NOMO-1 (cell line): ENCODE measurements at regions not wholly inside any gene's neighbourhood (a gene's known extent, or its start where the extent isn't known, plus 50 kb on each side); places are given as distances from the start of the nearest gene placed in this dataset.
"Not testable (repeated sequence)": the region's sequence is repeated elsewhere in the genome, so short reads cannot be mapped to it uniquely, and the experiment has no call there.

Experiments
- DNase-seq, 2 experiments: peaks; one replicate each; lab custom pipeline; 2025; ENCODE audit not compliant: unreplicated experiment in 2 of 2; lab: John Stamatoyannopoulos, UW

DNA sequence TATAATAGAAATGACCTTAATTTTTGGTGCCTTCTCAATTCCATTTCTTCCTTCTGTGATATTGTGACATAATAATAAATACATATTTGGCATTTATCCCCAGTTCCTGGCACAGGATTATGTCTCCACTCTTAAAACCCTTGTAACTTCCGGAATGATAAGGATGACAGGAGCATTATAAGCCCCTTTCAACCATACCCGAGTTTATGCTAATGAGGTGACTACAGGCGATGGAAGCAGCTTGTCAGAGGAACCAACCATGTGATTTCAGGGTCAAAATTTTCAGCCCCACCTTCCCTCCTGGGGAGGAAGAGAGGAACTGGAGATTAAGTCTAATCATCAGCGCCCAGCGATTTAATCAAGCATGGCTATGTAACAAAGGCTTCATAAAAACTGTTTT lies 528.5 kb upstream of the CRIM1 start:
- DNase-seq, result no peak

DNA sequence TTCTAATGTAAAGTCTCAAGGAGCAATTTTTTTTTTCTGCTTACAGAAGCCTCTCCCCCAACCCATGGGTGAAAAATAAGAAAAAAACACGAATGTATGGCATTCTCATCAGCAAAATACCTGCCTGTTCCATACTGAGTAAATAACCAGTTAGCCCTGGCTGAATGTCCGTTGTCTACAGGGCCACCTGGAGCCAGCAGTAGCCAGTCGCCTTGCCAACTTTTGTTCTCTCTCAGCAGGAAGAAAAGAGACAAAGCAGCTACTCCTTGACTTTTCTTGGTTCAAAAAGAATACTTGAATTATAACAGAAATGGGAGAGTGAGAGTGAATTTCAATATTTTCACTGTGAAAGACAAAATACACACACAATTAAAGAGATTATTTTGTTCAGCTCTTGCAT lies 532.9 kb upstream of the CRIM1 start:
- DNase-seq, result no peak

GRCh38 chr2:35821675-35822074 lies 533.9 kb upstream of the CRIM1 start:
- DNase-seq, result no peak

- DNase-seq, result no peak
Measured at GRCh38 chr2:35820391-35820790, 535.2 kb upstream of the CRIM1 start.

DNA sequence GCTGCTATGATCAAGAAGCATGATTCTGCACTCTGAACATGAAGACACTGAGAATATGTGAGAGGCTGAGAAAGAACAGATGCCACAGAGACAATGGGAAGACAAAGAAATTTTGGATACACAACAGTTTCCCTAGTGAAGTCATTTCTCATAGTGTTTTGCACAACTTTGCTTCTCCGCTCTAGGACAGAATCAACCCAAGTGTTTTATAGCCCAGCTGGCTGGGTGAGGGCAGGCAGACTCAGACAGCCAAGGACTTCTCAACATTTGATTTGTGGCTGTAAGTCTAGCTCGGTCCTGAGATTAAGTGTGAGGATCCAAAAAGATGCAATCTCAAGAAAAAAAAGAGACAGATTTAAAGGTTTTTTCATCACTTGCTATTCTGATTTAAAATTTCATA lies 536.5 kb upstream of the CRIM1 start:
- no peak for DNase-seq

DNA sequence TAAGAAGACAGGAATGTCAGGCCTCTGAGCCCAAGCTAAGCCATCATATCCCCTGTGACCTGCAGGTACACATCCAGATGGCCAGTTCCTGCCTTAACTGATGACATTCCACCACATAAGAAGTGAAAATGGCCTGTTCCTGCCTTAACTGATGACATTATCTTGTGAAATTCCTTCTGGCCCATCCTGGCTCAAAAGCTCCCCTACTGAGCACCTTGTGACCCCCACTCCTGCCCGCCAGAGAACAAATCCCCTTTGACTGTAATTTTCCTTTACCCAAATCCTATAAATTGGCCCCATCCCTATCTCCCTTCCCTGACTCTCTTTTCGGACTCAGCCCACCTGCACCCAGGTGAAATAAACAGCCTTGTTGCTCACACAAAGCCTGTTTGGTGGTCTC lies 537.2 kb upstream of the CRIM1 start:
- DNase-seq, result not testable (repeated sequence)

- DNase-seq, result not testable (repeated sequence)
Measured at GRCh38 chr2:35814597-35814996, 541.0 kb upstream of the CRIM1 start.

GRCh38 chr2:35803126-35803525 lies 552.5 kb upstream of the CRIM1 start:
- no peak for DNase-seq

DNA sequence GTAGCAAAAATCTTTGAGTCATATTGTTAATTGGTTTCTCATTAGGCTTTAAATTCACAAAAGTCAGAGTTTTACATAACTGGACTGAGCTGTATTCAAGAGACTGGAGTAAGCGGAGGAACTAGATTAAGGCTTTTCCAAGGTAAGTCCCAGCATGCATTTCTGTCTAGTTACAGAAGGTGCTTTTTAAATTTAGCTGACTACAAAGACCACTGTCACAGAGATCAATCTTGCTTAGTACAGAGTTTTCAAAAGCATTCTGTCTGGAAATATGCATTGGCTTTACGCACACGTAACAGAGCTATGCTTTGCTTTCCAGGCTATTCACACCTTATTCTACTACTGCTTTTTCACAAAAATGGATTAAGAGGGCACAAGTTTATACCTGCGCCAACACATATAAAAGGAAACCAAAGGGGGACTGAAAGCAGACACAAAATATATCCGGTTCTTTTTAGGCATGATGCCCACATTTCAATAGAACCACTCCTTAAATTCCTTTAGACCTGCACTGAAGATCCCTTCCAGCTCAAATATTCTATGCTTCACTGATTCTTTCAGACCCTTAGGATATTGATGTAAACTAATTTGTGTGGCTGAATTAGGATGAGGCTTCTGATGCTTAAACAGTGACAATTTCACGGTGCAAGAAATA lies 560.7 kb upstream of the CRIM1 start:
- DNase-seq, result no peak

- no peak for DNase-seq
Measured at GRCh38 chr2:35790292-35790691, 565.3 kb upstream of the CRIM1 start.

DNA sequence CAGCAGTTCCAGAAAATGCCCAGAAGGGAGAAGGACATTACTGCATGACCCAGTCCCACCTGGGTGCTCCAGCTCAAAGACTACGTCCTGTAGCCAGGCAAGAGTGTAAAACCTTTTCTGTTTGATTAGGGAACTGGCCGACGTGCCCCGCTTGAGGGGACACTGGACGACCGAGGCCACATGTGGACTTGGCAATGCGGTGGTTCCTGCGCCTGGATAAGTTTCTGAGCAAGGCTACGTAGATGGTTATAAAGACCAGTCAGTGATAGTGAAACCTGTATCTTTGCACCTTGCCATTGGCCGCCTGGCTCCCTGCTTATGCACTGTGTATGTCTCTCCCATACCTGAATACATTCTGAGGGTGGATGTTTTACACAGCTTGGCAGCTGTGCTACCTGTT lies 567.0 kb upstream of the CRIM1 start:
- no peak for DNase-seq

GRCh38 chr2:35787302-35788031 lies 568.1 kb upstream of the CRIM1 start:
- DNase-seq, result no peak

DNA sequence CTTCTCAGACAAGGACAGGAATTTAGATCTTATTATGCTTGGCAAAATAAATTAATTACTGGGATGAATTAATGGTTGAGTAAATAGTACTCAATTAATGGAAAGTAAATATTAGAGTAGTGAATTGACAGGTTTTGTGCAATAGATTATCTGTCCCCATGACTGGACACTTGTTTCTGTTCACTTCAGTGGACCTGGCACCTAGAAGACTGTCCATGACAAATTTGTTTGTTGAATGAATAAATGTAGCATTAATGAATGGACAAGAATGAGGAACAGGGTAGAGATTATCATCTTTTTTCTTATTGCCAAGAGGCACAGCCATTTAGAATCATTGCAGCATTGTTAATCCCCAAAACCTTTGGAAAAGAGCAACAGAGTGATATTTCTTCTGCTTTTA lies 570.0 kb upstream of the CRIM1 start:
- no peak for DNase-seq

DNA sequence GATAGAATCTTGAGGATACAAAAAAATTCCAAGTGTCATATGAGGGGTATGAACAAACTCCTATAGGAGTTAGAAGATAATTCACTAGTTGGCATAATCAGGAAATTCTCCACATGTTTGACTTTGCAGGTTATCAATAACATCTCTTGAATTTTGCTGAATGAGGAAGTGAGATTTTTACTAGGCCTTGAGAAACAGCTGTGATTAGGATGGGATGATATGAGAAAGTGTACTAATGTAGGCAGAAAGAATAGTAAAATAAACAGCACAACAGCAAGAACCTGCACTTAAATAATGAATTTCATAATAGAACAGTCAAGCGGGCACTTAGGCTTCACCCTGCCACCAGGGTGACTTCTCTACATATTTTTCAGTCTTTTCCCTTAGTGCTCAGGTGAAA lies 570.8 kb upstream of the CRIM1 start:
- DNase-seq, result no peak

- DNase-seq, result no peak
Measured at GRCh38 chr2:35783723-35784122, 571.9 kb upstream of the CRIM1 start.

GRCh38 chr2:35741556-35741955 lies 614.0 kb upstream of the CRIM1 start:
- no peak for DNase-seq

GRCh38 chr2:35731674-35732073 lies 623.9 kb upstream of the CRIM1 start:
- DNase-seq, result no peak

- DNase-seq, result no peak
Measured at GRCh38 chr2:35714883-35715282, 640.7 kb upstream of the CRIM1 start.

GRCh38 chr2:35708411-35708923 lies 647.1 kb upstream of the CRIM1 start:
- DNase-seq, result no peak

- DNase-seq, result no peak
Measured at GRCh38 chr2:35688309-35688708, 667.3 kb upstream of the CRIM1 start.

DNA sequence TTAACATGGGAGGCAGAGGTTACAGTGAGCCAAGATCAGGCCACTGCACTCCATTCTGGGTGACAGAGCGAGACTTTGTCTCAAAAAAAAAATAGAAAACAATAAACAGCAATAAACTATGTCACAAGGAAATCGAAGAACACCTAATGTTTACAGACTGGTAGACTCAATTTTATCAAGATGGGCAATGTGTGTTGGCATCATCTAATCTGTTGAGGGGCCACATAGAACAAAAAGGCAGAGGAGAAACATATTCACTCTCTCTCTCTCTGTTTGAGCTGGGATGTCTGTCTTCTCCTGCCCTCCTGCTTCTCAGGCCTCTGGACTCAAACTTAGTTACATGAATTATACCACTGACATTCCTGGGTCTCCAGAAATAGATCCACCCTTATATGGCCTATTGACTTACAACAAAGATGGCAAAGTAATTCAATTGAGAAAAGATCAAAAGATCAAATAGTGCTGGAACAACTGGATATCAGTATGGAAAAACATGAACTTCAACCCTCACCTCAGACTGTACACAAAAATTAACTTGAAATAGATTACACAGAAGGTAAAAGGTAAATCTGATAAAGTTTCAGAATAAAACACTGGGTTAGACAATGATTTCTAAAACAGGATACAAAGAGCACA lies 703.8 kb upstream of the CRIM1 start:
- no peak for DNase-seq

DNA sequence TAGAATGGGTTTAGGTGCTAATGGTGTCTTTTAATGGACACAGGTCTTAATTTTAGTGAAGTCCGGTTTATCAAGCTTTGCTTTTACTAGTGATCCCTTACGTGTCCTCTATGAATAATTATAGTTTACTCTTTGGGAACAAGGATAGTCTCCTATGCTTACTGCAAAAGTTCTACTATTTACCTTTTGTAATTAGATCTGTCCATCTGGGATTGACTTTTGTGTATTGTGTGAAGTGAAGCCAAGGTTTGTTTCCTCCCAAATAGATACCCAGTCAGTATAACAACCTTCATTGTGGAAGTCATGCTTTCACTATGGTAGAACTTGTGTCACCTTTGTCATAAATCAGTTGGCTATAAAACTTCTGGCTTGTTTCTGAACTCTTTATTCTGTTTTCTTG lies 740.9 kb upstream of the CRIM1 start:
- no peak for DNase-seq
